NCI-H1694 (cell line): ENCODE measurements at regions not wholly inside any gene's neighbourhood (a gene's known extent, or its start where the extent isn't known, plus 50 kb on each side); places are given as distances from the start of the nearest gene placed in this dataset.

Experiments used
- DNase-seq: peaks from one replicate; lab custom pipeline; 2025; lab: John Stamatoyannopoulos, UW

- DNase-seq = no peak
Observed at GRCh38 chr1:208419746-208420420, 175.7 kb upstream of the PLXNA2 start.

- no peak for DNase-seq
Observed at GRCh38 chr1:208420696-208421095, 176.5 kb upstream of the PLXNA2 start.

- no peak for DNase-seq
Observed at GRCh38 chr1:208421486-208421885, 177.3 kb upstream of the PLXNA2 start.

GRCh38 chr1:208423526-208423925 is 179.3 kb upstream of the PLXNA2 start:
- DNase-seq = no peak

GRCh38 chr1:208425096-208425495 is 180.9 kb upstream of the PLXNA2 start:
- no peak for DNase-seq

DNA sequence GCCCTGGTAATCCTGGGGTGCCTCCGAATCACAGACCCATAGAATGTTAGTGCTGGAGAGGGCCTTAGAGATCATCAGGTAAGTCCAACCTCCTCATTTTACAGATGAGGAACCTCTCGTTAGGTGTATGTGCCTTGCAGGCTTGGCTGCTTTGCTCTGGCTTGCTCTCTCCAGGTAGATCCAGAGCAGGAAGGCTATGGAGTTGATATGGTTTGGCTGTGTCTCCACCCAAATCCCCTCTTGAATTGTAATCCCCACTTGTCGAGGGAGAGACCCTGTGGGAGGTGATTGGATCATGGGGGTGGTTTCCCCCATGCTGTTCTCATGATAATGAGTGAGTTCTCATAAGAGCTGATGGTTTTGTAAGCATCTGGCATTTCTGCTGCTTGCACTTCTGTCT is 186.0 kb upstream of the PLXNA2 start:
- no peak for DNase-seq

DNA sequence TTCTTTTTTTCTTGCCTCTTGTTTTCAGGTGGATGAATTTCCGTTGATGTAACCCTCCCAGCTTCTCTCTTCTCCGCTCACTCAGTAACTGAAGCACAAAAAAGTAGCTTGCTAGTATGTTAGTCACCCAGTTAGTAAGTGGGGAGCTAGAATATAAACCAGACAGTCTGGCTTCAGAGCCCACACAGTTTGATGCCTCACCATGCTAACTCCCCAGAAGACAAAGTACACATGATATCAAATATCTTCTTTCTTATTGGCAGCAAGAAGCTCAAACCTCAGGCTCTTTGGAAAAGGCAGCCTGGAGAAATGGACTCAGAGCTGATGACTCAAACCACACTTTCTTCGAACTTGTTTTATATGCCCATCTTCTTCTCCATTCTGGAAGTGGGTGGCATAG is 187.5 kb upstream of the PLXNA2 start:
- no peak for DNase-seq

GRCh38 chr1:208432346-208432745 is 188.2 kb upstream of the PLXNA2 start:
- DNase-seq = no peak

- DNase-seq = no peak
Observed at GRCh38 chr1:208433086-208433485, 188.9 kb upstream of the PLXNA2 start.

GRCh38 chr1:208433971-208434370 is 189.8 kb upstream of the PLXNA2 start:
- DNase-seq = no peak

DNA sequence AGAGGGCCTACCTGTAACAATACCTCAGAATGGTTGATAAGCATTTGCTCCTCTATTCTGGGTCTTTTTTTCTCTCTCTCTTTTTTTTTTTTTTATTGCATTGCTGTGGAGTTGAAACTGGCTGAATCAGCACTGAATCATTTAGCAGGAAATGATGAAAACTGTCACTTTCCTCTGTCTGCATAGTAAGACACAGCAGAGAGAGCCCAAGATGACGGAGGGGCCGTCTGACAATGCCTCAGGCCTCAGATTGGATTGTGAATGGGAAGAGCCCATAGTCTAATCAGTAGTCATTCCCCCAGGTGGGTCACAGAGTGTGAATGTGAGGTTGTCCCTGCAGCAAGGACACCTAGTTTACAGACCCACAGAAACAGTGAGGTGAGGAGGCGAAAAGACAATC is 193.2 kb upstream of the PLXNA2 start:
- no peak for DNase-seq

DNA sequence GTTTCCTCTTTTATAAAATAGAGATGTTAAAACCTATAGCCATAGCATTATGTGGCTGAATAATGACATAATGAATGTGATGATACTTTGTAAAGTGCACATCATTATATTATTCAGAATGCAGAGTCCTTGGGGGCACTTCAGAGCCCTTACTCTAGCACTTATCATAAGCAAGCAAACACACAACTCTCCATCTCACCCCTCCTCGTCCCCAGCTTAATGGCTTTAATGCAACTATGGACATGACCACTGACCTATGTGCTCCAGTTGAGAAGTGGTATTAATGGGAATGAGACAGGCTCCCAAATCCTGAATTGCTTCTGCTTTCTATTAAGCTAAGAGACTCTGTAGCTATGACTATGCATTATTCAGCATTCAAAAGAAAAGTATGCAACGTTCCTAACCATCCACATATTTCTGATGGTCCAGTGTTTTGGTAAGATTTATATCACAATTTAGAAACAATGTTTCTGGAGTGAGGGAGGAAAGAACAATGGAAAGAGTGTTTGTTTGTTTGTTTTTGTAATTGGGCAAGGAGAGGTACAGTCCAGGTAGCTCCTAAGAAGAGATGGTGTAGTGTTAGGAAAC is 194.0 kb upstream of the PLXNA2 start:
- no peak for DNase-seq

DNA sequence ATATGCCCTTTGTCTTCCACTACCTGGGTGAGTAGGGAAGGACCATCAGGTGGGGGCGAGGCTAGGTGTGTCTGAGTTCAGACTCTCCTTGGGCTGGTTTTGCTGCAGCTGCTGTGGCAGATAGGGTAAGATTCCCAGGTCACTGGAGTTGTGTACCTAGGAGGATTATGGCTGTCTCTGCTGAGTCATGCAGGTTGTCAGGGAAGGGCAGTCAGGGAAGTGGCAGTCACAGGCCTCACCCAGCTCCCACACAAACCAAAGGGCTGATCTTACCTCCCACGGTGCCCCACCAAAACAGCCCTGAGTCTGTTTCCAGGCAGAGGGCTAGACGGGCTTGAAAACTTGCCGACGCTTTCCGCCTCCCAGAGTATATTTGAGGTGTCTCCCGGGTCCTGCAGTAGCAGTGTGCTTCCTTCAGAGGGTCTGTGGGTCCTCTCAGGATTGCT is 201.6 kb upstream of the PLXNA2 start:
- no peak for DNase-seq

- DNase-seq = no peak
Observed at GRCh38 chr1:208446271-208446691, 202.1 kb upstream of the PLXNA2 start.

- no peak for DNase-seq
Observed at GRCh38 chr1:208448425-208448824, 204.2 kb upstream of the PLXNA2 start.

GRCh38 chr1:208449951-208450350 is 205.8 kb upstream of the PLXNA2 start:
- DNase-seq = no peak

DNA sequence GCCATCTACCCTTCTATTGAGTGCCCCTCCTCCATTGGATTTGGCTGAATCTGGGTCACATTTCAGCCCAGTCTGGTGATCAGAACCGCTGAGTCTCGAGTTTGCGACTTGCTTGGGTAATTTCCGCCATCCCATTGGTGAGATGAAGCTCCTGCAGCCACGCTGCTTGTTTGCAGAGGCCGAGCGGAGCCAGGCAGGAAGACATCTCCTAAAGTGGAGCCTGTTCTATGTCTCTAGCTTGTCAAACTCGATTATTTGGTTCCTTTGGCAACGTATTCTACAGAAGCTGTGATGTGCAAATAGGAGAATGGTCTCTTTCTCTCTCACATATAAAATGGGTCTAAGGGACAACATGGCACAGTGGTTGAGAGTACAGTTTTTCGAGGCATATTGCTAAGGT is 206.8 kb upstream of the PLXNA2 start:
- no peak for DNase-seq

DNA sequence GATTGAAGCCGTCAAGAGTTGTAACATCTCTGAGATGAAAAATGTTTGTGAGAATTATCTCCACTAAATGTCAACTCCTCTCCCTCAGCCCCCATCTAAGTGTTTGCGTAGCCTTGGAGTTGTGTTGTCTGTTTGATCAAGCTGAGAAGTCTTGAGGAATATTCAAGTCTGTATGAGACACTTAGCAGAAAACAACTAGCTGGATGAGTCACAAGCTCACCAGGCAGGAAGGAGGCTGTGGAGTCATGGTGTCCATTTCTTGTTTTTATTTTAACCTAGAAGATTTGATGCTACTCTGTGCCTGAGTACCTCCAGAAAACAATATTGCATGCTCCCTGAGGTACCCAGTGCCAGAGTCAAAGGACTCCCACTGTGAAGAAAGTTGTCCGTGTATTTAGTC is 211.6 kb upstream of the PLXNA2 start:
- DNase-seq = no peak

DNA sequence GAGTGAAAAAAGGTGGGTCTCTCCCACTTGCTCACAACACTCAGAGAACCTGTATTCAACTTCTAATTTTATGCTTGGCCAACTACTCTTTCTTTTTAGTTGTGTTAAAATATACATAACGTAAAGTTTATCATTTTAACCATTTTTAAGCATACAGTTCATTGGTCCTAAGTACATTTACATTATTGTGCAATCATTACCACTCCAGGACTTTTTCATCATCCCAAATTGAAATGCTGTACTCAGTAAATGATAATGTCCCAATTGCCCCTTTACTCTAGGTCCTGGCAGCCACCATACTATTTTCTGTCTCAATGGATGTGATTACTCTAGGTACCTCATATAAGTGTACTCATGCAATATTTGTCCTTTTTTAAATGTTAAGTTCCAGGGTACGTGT is 212.3 kb upstream of the PLXNA2 start:
- no peak for DNase-seq

- DNase-seq = no peak
Observed at GRCh38 chr1:208460823-208461222, 216.6 kb upstream of the PLXNA2 start.

DNA sequence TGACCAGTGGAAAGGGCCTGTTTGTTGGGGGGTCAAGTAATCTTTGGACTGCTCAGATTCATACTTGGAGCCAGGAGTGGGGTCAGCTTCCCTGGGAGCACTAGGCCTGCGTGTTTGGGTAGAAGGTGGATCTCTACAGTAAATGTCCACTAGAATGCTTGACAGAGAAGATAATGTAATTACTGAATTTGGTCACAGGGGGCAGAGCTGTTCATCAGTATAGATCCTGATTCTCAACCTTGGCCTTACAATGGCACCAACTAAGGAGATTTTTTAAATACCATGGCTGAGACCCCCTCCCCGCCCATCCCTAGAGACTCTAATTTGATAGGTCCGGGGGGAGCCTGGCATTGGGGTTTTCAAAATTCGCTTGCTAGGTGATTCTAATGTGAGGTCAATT is 217.5 kb upstream of the PLXNA2 start:
- no peak for DNase-seq

DNA sequence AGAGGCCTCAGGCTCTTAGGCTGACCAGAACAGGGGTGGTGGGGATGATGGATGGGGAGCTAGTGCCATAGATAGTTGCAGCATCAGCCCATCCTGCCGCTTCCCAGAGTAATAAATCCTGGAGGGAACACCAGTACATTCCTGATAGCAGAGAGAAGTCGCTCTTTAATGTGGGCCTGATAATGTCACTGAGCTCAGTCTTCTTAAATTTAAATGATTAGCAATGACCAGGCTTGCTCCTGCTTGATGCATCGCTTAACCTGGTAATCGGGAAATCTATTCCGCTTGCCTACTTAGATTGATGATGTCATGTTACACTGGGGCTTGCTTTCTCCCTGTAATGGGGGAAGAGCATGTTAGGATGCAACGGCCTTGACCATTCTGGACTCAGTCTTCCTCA is 218.6 kb upstream of the PLXNA2 start:
- DNase-seq = no peak

GRCh38 chr1:208465266-208465665 is 221.1 kb upstream of the PLXNA2 start:
- no peak for DNase-seq
